ENCODE measurements at regions not wholly inside any gene's neighbourhood (a gene's known extent, or its start where the extent isn't known, plus 50 kb on each side); places are given as distances from the start of the nearest gene placed in this dataset.

GRCh38 chr1:115170961-115171392 is 81.7 kb upstream of the TSPAN2 start:
- Histone ChIP-seq H3K4ac (replicated peaks; ENCODE audit: insufficient read length, low read depth, low read length) (no peak overlapping the region), H2BK12ac (ENCODE audit: low read depth, low read length) (no peak overlapping the region), H4K20me1 (replicated peaks in 1 of 2; ENCODE audit: control insufficient read depth in 1 of 2, insufficient read depth in 2 of 2, low read length in 2 of 2) (no peaks in the 10 kb centered on the region), H2BK120ac (replicated peaks; ENCODE audit: low read depth, low read length) (no peak overlapping the region), H3K79me1 (ENCODE audit: low read depth, low read length) (no peaks in the 10 kb centered on the region), H2BK15ac (ENCODE audit: low read length) (no peak overlapping the region), H3K9ac (replicated peaks in 1 of 4; ENCODE audit: extremely low read depth in 1 of 4, low read depth in 3 of 4, low read length in 3 of 4) (no peak overlapping the region), H4K5ac (ENCODE audit: insufficient read length, low read depth, low read length) (no peak overlapping the region), H2AFZ (ENCODE audit: low read length) (no peak overlapping the region), H3K23ac (ENCODE audit: insufficient read length) (no peak overlapping the region), H3K36me3 (ENCODE audit: control insufficient read depth in 2 of 4, insufficient read depth in 4 of 4, low read length in 3 of 4) (no peaks in the 10 kb centered on the region), H3K23me2 (ENCODE audit: low read depth, low read length) (no peaks in the 10 kb centered on the region), H3K9me3 (ENCODE audit: insufficient read depth in 2 of 2, low read depth in 1 of 2, low read length in 1 of 2) (0 out of 4 replicates have a peak, but pooled peaks cover 0 to 3% of the 10 kb centered on the region in 2 experiments), H2AK5ac (ENCODE audit: low read depth, low read length) (no peak overlapping the region), H3K27ac (ENCODE audit: low read depth, low read length) (no peak overlapping the region), H3K27me3 (replicated peaks in 1 of 4; ENCODE audit: control insufficient read depth in 3 of 4, extremely low read depth in 1 of 4, insufficient read depth in 3 of 4, low read length in 3 of 4) (no peaks in the 10 kb centered on the region), H3K18ac (ENCODE audit: extremely low read depth, low read length) (no peak overlapping the region), H4K8ac (ENCODE audit: extremely low read depth, insufficient read depth, low read length) (no peak overlapping the region), H3K4me3 (ENCODE audit: extremely low read depth in 1 of 4, insufficient read depth in 2 of 4, low read depth in 3 of 4, low read length in 4 of 4) (no peak overlapping the region), H4K91ac (replicated peaks; ENCODE audit: insufficient read length, low read length) (no peak overlapping the region), H3K56ac (replicated peaks; ENCODE audit: insufficient read length, low read depth, low read length) (no peak overlapping the region), H3K4me2 (ENCODE audit: insufficient read depth in 1 of 2, low read depth in 2 of 2, low read length in 2 of 2) (no peak overlapping the region), H2BK20ac (ENCODE audit: low read length) (no peak overlapping the region), H3K4me1 (replicated peaks in 1 of 4; ENCODE audit: control insufficient read depth in 3 of 4, insufficient read depth in 4 of 4, low read length in 3 of 4) (no peaks in the 10 kb centered on the region), H2BK5ac (ENCODE audit: low read depth, low read length) (no peak overlapping the region), H3K14ac (ENCODE audit: insufficient read length) (no peak overlapping the region), H3K79me2 (ENCODE audit: control insufficient read depth in 1 of 2, insufficient read depth in 2 of 2, low read length in 2 of 2) (no peaks in the 10 kb centered on the region)
- CTCF ChIA-PET (ENCODE audit: partially characterized antibody) = interaction anchor here (1.3 kb wide), 1 partner anchor 12 kb away, joined by 7 read pairs; no protein-coding TSS in a partner anchor
- POLR2A ChIA-PET (ENCODE audit: partially characterized antibody) = no interaction called here
- WGBS, 2 experiments (ENCODE audit: extremely low coverage in 1 of 2, insufficient coverage in 1 of 2, insufficient read length in 1 of 2, insufficient replicate concordance in 2 of 2, low coverage in 1 of 2, low lambda C conversion rate in 2 of 2, missing lambda C conversion rate in 1 of 2) = 93% methylated on average over 2 of the region's 2 CpGs; no CpG with 5 or more reads in 1 of the 2 experiments
- DNase-seq (ENCODE audit: low read depth in 1 of 2, low spot score in 2 of 2) = no peak
- no peak for FAIRE-seq
- TF ChIP-seq GTF2F1 (IDR thresholded peaks at IDR 0.05; ENCODE audit: borderline replicate concordance, low read depth, low read length) (no peak), SAP30 (IDR thresholded peaks at IDR 0.05; ENCODE audit: insufficient read depth, insufficient replicate concordance, low read length) (no peak), RAD21 (IDR thresholded peaks at IDR 0.05 in 1 of 2, conservative IDR thresholded peaks at IDR 0.05 in 1 of 2; ENCODE audit: low read depth in 2 of 2, low read length in 2 of 2) (no peak), GABPA (IDR thresholded peaks at IDR 0.05; ENCODE audit: borderline replicate concordance, insufficient read depth, low read length) (no peak), SIN3A (conservative IDR thresholded peaks at IDR 0.05 in 1 of 2, IDR thresholded peaks at IDR 0.05 in 1 of 2; ENCODE audit: low read depth in 1 of 2, low read length in 2 of 2) (no peak), ATF2 (IDR thresholded peaks at IDR 0.05; ENCODE audit: low read length) (no peak), SP2 (IDR thresholded peaks at IDR 0.05; ENCODE audit: low read length) (no peak), ZNF274 (IDR thresholded peaks at IDR 0.05; ENCODE audit: borderline replicate concordance, extremely low read depth, low read length) (no peak), SIRT6 (IDR thresholded peaks at IDR 0.05; ENCODE audit: low read length) (no peak), CHD1 (IDR thresholded peaks at IDR 0.05; ENCODE audit: low read depth, low read length) (no peak), RXRA (IDR thresholded peaks at IDR 0.05; ENCODE audit: insufficient read depth, low read depth, low read length) (no peak), EP300 (IDR thresholded peaks at IDR 0.05; ENCODE audit: borderline replicate concordance in 1 of 2, low read depth in 2 of 2, low read length in 2 of 2) (no peak)

Data from H1 (cell line).